ENCODE measurements at regions not wholly inside any gene's neighbourhood (a gene's known extent, or its start where the extent isn't known, plus 50 kb on each side); places are given as distances from the start of the nearest gene placed in this dataset.

- CTCF ChIA-PET: no interaction called here
- no peaks in the 10 kb centered on the region for H3K36me3 ChIP-seq (ENCODE audit: insufficient read depth, low read length, poor library complexity, severe bottlenecking)
- DNase-seq (ENCODE audit: low spot score): no peak
- H3K27ac ChIP-seq (ENCODE audit: low read depth, low read length, poor library complexity, severe bottlenecking): no peak overlapping the region
- no peaks in the 10 kb centered on the region for H3K9me3 ChIP-seq (ENCODE audit: low read depth, low read length, poor library complexity, severe bottlenecking)
- peaks cover 7% of the 10 kb centered on the region for H3K4me1 ChIP-seq (ENCODE audit: insufficient read depth, low read length, poor library complexity, severe bottlenecking)
- POLR2A ChIA-PET (ENCODE audit: low non-redundant PET): no interaction called here
- peaks cover 27% of the 10 kb centered on the region for H3K27me3 ChIP-seq (replicated peaks; ENCODE audit: insufficient read depth, low read depth, low read length, poor library complexity)
- intact Hi-C loops (cut with micrococcal nuclease; ENCODE audit: unreplicated experiment): no loop called here
- TF ChIP-seq CTCF (conservative IDR thresholded peaks at IDR 0.05; ENCODE audit: low read depth, low read length) (no peak), EZH2 (IDR thresholded peaks at IDR 0.05; ENCODE audit: borderline replicate concordance, low read depth, low read length, poor library complexity, severe bottlenecking) (no peak)
- H3K4me3 ChIP-seq (ENCODE audit: low read depth, low read length, poor library complexity, severe bottlenecking): no peak overlapping the region
- BruUV-seq (replicated peaks): no TSS peak
Observed at GRCh38 chr4:165721815-165722214, 151.2 kb upstream of the TLL1 start.

GRCh38 chr4:165723051-165723795 lies 149.8 kb upstream of the TLL1 start:
- H3K4me3 ChIP-seq (ENCODE audit: low read depth, low read length, poor library complexity, severe bottlenecking): no peak overlapping the region
- peaks cover 5% of the 10 kb centered on the region for H3K4me1 ChIP-seq (ENCODE audit: insufficient read depth, low read length, poor library complexity, severe bottlenecking)
- H3K27me3 ChIP-seq (replicated peaks; ENCODE audit: insufficient read depth, low read depth, low read length, poor library complexity): peaks cover 23% of the 10 kb centered on the region
- no TSS peak for BruUV-seq (replicated peaks)
- no peaks in the 10 kb centered on the region for H3K36me3 ChIP-seq (ENCODE audit: insufficient read depth, low read length, poor library complexity, severe bottlenecking)
- TF ChIP-seq EZH2 (IDR thresholded peaks at IDR 0.05; ENCODE audit: borderline replicate concordance, low read depth, low read length, poor library complexity, severe bottlenecking) (no peak), CTCF (conservative IDR thresholded peaks at IDR 0.05; ENCODE audit: low read depth, low read length) (no peak)
- H3K27ac ChIP-seq (ENCODE audit: low read depth, low read length, poor library complexity, severe bottlenecking): no peak overlapping the region
- intact Hi-C loops (cut with micrococcal nuclease; ENCODE audit: unreplicated experiment): no loop called here
- H3K9me3 ChIP-seq (ENCODE audit: low read depth, low read length, poor library complexity, severe bottlenecking): no peaks in the 10 kb centered on the region
- no peak for DNase-seq (ENCODE audit: low spot score)
- ChIA-PET CTCF (no interaction called here), POLR2A (ENCODE audit: low non-redundant PET) (no interaction called here)

GRCh38 chr4:165724786-165725185 lies 148.3 kb upstream of the TLL1 start:
- Histone ChIP-seq H3K27ac (ENCODE audit: low read depth, low read length, poor library complexity, severe bottlenecking) (no peak overlapping the region), H3K4me3 (ENCODE audit: low read depth, low read length, poor library complexity, severe bottlenecking) (no peak overlapping the region), H3K4me1 (ENCODE audit: insufficient read depth, low read length, poor library complexity, severe bottlenecking) (peaks cover 5% of the 10 kb centered on the region), H3K36me3 (ENCODE audit: insufficient read depth, low read length, poor library complexity, severe bottlenecking) (no peaks in the 10 kb centered on the region), H3K27me3 (replicated peaks; ENCODE audit: insufficient read depth, low read depth, low read length, poor library complexity) (peaks cover 10% of the 10 kb centered on the region), H3K9me3 (ENCODE audit: low read depth, low read length, poor library complexity, severe bottlenecking) (no peaks in the 10 kb centered on the region)
- POLR2A ChIA-PET (ENCODE audit: low non-redundant PET): no interaction called here
- intact Hi-C loops (cut with micrococcal nuclease; ENCODE audit: unreplicated experiment): no loop called here
- no peak for DNase-seq (ENCODE audit: low spot score)
- TF ChIP-seq CTCF (conservative IDR thresholded peaks at IDR 0.05; ENCODE audit: low read depth, low read length) (no peak), EZH2 (IDR thresholded peaks at IDR 0.05; ENCODE audit: borderline replicate concordance, low read depth, low read length, poor library complexity, severe bottlenecking) (no peak)
- no TSS peak for BruUV-seq (replicated peaks)
- CTCF ChIA-PET: no interaction called here

Measured in A673 (cell line).